Esophagus muscularis mucosa (tissue), 3 donors: ENCODE measurements at regions not wholly inside any gene's neighbourhood (a gene's known extent, or its start where the extent isn't known, plus 50 kb on each side); places are given as distances from the start of the nearest gene placed in this dataset.

Experiments used
- POLR2A ChIP-seq: fragments of 450-650 bp; IDR thresholded peaks from one replicate; pipeline ENCODE4 v1.6.1; 2017; ENCODE audit warnings: antibody characterized with exemption, moderate library complexity, mild to moderate bottlenecking, low read depth
- TF ChIP-seq, protein P1 (sequence below), 3 experiments: fragments of 200-600 bp in 2 of 3; fragments of 450-650 bp in 1 of 3; sonication (generic) in 2 of 3; IDR thresholded peaks; one replicate each; pipeline ENCODE4 v1.5.1; 2017 to 2019; ENCODE audit warnings: antibody characterized with exemption in 3 of 3, mild to moderate bottlenecking in 2 of 3, moderate library complexity in 1 of 3

DNA sequence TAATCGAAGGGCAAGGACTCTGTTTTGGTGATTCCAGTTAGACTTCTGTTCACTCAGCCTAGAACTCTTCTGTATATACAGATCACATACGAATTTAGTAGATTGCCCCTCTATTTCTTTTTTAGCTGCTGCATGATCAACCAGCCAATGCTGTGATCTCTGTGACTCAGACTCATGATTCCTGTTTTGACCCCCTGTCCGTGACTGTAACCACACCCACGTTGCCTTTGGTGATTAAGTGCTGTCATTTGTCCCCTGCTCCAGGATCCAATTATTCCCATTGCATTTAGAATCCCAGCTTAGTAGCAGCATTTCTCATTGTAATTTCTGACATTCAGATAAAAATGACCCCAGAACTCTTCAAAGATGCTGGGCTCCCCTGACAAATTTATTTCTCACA is 545.7 kb downstream of the NPIPA7 start:
- TF ChIP-seq, protein P1, sequence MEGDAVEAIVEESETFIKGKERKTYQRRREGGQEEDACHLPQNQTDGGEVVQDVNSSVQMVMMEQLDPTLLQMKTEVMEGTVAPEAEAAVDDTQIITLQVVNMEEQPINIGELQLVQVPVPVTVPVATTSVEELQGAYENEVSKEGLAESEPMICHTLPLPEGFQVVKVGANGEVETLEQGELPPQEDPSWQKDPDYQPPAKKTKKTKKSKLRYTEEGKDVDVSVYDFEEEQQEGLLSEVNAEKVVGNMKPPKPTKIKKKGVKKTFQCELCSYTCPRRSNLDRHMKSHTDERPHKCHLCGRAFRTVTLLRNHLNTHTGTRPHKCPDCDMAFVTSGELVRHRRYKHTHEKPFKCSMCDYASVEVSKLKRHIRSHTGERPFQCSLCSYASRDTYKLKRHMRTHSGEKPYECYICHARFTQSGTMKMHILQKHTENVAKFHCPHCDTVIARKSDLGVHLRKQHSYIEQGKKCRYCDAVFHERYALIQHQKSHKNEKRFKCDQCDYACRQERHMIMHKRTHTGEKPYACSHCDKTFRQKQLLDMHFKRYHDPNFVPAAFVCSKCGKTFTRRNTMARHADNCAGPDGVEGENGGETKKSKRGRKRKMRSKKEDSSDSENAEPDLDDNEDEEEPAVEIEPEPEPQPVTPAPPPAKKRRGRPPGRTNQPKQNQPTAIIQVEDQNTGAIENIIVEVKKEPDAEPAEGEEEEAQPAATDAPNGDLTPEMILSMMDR (IDR thresholded peaks at IDR 0.05), result no peak
- TF ChIP-seq POLR2A, result no peak
